ENCODE measurements at regions not wholly inside any gene's neighbourhood (a gene's known extent, or its start where the extent isn't known, plus 50 kb on each side); places are given as distances from the start of the nearest gene placed in this dataset.
"Not testable (repeated sequence)": the region's sequence is repeated elsewhere in the genome, so short reads cannot be mapped to it uniquely, and the experiment has no call there.

DNA sequence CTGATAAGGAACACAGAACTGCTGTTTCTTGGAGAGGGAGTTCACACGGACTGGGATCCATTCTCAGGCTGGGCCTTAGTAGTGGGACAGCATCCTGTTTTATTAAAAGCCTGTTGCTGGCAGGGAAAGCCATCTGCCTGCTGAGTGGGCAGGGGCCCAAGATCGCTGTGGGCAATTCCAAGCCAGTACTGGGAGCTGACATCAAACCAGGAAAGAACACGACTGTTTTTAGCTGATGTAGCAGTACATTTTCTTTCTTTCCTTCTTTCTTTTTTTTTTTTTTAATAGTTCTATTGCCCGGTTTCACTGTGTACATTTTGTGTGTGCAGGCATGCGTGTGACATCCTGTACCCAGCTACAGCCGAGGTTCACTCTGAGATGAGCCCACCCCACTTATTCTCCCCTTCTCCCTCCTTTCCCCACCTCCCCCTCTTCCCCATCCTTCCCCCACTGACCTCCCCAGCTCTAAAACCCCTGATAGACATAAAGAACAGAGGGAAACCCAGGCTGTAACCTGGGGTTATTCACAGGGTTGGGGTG lies 143.5 kb upstream of the PLGLB2 start:
- TF ChIP-seq, protein P1, sequence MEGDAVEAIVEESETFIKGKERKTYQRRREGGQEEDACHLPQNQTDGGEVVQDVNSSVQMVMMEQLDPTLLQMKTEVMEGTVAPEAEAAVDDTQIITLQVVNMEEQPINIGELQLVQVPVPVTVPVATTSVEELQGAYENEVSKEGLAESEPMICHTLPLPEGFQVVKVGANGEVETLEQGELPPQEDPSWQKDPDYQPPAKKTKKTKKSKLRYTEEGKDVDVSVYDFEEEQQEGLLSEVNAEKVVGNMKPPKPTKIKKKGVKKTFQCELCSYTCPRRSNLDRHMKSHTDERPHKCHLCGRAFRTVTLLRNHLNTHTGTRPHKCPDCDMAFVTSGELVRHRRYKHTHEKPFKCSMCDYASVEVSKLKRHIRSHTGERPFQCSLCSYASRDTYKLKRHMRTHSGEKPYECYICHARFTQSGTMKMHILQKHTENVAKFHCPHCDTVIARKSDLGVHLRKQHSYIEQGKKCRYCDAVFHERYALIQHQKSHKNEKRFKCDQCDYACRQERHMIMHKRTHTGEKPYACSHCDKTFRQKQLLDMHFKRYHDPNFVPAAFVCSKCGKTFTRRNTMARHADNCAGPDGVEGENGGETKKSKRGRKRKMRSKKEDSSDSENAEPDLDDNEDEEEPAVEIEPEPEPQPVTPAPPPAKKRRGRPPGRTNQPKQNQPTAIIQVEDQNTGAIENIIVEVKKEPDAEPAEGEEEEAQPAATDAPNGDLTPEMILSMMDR (IDR thresholded peaks at IDR 0.05; ENCODE audit: low read length): not testable (repeated sequence)
- TF ChIP-seq EZH2 (IDR thresholded peaks at IDR 0.05; ENCODE audit: borderline replicate concordance, low read length): not testable (repeated sequence)
